Activated naive CD4-positive, alpha-beta T cell (primary cell): ENCODE measurements at regions not wholly inside any gene's neighbourhood (a gene's known extent, or its start where the extent isn't known, plus 50 kb on each side); places are given as distances from the start of the nearest gene placed in this dataset.

Experiments used
- DNase-seq, 4 experiments: peaks; one replicate each; lab custom pipeline; 2025; lab: John Stamatoyannopoulos, UW

DNA sequence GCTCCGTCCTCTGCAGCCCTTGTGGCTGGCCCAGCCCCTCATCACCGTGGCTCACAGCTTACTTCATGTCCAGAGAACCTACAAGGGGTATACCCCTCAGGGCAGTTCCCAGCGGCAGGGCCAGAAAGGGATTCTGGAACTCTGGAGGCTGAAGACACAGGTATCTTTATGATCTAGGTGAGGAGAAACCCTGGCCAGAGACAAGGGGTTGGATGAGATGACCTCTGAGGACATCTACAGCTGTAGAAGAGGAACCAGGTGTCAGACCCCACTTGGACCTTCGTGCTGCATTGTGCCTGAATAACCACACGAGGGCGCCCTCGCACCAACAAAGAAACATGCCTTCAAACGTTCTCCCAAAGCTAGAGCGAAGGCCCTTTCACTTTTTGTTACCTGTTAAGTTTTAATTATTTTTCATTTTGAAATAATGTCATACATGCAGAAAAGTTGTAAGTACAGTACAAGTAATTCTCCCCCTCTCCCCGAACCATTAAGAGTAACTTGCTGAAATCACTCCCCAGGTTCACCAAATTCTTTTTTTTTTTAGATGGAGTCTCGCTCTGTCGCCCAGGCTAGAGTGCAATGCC is 118.7 kb upstream of the SMAD3 start:
- peak; percentile 27 to 60 (median 43) for DNase-seq

DNA sequence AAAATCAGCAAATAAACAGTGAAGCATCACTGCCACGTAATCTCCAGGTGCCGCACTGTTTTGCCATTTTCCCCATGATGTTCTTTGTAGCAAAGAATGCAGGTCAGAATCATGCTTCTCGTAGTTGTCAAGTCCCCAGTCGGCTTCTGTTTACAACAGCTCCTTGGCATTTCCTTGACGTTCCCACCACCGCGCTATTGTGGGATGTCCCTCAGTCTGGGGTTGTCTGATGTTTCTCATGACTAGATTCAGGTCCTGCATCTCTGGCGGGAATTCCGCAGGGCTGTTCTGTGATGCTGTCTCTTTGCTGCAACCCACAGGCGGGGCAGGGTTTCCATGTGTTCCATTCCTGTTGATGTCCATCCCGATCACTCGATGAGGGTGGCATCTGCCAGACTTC is 117.9 kb upstream of the SMAD3 start:
- no peak for DNase-seq

GRCh38 chr15:66948294-66948693 is 117.1 kb upstream of the SMAD3 start:
- DNase-seq, result no peak

DNA sequence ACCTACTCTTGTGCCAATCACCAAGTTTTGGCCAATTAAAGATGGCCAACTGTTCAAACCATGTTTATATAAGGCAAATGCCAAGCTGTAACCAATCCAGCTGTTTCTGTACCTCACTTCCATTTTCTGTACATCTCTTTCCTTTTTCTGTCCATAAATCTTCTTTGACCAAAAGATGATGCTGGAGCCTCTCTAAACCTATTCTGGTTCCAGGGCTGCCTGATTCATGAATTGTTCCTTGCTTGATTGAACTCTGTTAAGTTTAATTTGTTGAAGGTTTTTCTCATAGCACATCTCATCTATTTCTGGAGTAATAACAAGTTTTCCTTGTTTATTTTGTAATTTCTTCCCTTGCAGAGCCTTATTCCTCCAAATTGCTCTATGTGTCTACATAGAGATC is 115.3 kb upstream of the SMAD3 start:
- DNase-seq, result no peak

- no peak for DNase-seq
Observed at GRCh38 chr15:66951531-66952320, 113.7 kb upstream of the SMAD3 start.

DNA sequence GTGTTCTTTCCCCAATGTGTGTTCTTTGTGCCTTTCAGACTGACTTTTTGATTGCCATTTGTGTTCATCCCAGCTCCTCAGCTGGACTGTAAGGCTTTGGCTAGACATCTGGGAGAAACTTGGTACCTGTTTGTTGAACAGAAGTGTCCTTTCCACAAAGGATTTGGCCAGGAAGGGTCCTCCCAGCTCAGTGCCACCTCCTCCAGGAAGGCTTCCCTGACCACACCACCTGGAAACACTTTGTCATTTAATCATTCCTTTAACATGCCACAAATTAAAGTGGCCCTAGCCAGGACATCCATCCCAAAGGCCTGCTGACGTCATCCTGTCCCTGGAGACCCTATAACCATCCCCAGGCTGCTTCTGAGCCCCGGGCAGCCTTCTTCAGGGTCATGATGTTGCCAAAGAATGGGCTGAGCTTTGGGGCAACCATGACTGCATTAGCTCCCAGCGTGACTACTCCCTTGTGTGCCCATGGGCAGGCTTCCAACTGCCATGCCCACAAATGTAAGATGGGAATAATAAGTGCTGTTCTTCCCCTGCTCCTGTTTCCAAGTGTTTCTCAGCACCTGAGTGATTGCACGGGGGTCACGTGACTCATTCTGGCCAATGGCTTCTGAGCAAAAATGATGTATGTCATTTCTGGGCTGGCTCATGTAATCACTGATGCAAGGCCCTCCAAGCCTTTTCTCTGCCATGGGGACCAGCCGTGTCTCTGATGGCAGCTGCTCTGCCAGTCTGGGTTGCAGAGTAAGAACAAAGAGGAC is 112.5 kb upstream of the SMAD3 start:
- DNase-seq, result no peak

DNA sequence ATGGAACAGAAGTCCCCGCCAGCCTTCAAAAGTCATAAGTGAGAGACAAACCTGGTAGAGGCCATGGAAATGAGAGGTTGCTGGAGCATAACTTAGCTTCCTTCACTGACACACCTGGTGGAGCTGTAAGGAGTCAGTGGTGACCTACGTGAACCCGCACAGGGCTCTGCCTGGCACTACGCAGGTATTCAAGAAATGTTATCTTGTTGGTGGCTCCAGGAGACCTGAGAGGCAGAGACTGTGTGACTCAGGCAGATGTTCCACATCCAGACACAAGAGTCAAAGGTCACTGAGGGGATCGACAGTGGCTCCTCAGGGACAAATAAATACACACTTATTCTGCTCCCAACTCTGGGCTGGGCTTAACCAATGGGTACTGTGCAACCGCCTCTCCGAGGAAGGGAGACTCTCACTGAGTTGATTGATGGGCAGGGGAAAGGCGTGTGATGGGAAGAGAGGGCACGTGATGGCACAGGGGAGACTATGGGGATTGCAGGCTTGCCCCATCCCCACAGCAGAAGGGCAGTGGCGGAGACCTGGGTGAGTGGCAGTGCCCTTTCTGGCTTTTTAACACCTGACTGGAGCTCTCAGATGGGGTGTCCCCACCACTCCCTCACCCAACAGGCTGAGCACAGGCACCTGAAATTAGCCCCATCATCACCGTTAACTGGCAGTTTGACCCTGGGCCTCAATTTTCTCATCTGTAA is 111.7 kb upstream of the SMAD3 start:
- DNase-seq, result no peak

DNA sequence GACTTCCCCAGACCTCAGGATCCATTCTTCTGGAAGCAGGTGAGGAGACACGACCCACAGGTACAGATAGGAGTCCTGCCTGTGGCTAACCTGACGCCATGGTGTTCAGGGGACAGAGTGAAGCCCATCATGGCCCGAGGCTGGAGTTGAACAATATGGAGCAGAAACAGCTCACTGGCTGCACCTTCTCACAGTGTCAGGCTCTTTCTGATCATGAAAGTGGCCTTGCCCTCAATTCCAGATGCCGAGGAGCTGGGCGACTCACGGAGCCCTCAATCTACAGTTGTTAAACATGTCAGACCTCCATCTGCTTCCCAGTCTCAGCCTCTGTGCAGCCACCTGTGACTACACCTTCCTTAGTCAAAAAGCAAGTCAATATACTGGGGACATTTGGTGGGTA is 110.8 kb upstream of the SMAD3 start:
- no peak for DNase-seq

DNA sequence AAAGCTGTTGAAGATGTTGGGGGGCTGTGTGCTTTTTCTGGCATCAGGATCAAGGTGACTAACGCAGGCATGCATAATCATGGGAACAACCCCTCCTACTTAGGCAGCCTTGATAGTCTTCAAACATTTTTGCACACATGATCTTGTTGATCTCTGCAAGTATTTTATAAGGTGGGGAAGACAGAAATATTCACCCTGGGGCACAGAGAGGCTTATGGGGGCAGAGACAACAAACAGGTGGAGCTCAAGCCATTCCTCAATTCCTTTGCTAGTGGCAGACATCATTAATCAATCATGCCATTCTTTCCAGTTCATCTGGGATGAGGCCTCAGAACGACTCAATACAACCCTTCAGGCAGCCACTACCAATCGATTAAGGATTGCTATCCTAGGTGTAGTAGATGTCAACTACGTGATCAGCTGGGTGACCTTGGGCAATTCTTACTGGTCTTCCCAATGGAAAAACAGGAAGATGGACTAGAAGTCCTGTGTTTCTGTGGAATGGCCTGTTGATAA is 110.3 kb upstream of the SMAD3 start:
- no peak for DNase-seq

DNA sequence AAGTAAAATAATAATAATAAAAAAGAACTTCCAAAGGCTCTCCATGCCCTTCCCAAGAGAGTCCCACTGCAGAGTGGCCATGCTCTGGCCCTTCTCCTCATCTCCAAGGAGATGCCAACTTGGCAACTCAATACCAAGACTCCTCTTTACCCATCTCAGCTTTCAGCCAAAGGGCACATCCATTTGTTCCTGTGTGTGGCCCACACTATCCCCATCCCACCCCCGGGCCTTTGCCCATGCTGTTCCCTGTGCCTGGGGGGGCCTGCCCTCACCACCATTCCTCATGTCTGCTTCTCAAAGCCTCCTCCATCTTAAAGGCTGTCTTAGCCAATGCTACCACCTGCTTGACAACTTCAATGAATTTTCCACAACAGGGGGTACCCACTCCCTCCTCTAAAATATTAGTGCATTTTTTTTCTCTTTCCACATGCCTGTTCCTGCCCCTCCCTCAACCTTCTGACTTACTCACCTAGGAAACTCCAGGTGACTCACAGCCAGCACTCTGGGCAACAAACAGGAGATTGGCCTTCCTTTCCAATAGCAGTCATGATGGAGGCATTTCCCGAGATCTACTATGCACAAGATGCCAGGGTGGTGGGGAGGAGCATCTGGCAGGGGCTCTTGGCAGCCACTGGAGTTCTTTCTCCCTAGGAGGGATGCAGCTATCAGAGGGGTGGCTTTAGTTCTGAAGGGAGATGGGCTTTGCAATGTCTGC is 109.4 kb upstream of the SMAD3 start:
- DNase-seq, result no peak

DNA sequence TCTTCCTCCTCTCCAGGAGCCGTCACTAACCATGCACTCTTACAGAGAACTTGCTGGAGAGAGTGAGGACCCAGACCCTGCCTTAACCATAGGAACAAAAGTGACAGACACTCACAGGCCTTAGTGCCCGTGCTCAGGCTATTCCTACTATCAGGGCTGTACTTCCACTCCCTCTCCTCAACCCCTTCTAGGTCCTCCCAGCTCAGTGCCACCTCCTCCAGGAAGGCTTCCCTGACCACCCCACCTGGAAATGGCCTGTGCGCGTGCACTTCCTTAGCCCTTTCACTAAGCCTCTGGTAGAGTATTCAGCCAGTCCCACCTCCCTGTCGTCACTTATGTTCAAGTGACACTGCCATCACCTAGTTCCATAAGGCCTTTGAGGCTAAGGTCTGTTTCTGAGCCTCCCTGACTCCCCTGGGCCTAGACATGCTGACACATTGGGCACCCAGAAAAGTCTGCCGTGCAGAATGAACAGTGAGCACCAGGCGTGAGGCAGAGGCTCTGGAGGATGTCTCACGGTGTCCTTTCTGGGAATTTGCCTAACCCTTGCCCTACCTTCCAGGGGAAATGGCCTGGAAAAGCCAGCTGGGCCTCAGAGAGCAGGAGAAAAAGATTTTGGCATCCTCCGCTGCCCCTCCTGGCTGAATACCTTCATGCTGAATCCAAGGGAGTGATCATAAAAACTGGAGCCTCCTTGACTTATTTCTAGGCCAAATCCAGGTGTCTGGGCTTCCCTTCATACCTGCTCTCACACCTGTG is 108.6 kb upstream of the SMAD3 start:
- DNase-seq, result no peak

DNA sequence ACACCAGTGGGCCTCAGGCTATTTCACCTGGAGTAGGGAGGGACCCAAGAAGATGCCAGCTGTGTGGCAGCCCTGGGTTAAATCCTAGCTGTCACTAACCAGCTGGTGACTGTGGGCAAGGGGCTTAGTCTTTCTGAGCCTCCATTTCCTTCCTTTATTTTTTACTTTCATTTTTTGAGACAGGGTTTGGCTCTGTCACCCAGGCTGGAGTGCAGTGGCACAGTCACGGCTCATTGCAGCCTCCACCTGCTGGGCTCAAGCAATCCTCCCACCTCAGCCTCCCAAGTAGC is 108.0 kb upstream of the SMAD3 start:
- no peak for DNase-seq

GRCh38 chr15:66959066-66959465 is 106.3 kb upstream of the SMAD3 start:
- DNase-seq, result no peak

DNA sequence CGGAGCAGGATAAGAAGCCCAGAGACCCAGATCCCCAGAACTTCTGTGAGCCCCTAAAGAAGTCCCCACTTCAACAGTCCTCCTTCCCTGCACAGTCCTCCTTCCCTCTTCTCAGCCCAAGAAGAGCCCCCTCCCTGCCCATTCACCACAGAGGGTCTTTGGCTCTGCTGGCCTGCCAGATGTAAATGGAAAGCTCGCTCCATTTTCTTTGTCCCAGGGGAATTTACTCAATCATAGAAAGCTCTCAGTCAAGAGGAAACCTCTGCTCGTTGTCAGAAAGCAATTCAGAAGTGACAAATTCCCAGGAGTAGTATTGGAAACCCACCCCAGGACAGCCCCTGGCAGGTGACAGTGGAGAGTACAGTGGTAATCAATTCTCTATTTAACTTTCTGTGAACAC is 105.5 kb upstream of the SMAD3 start:
- DNase-seq, result no peak

DNA sequence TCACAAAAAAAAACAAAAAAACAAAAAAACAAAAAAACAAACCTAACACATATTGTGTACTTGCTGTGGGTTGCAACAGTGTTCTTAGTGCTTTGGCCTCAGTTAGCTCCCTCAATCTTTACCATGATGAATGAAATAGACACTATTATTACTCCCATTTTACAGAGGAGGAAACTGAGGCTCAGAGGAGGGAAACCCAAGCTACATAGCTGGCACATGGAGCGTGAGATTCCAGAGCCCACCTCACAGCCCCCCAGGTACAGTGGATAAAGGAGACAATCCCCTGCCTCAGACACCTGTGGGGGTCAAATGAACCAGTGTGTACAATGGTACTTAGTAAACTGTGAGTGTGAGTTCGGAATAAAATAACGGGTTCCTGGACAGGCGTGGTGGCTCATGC is 104.9 kb upstream of the SMAD3 start:
- DNase-seq, result no peak

GRCh38 chr15:66961407-66961884 is 104.0 kb upstream of the SMAD3 start:
- DNase-seq, result no peak

DNA sequence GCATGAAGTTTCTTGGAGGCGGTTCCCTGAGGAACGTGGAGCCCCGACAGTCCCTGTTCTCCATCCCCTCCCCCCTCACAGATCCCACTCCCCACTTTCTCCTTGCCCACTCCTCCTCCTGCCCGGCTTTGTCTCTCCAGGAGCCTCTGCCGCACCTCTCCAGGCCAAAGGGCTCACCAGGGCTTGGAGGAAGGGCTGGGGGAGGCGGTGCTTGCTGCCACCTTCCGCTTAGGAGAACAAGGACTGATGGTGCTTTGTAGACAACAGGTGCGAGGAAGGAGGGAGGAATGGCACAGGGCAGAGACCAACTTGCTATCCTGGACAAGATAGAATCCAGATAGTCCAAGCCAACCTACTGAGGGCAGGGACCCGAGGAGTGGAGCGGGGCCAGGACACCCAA is 103.5 kb upstream of the SMAD3 start:
- DNase-seq, result no peak

DNA sequence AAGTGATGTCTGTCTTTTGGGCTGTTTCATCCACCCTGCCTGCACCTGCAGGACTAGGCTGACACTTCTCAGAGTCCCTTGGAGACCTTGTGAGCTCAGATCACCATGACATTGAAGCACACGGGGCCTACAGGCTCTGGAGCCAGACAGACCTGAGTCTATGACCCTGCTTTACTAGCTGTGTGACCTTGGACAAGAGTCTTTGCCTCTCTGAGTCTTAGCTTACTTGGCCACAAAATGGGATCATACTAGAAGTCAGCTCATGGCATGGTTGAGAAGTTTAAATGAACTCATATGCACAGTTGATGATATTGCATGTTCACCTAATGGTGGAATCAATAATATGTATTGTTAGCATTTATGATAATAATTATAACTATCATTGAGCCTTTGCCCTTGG is 102.9 kb upstream of the SMAD3 start:
- no peak for DNase-seq

DNA sequence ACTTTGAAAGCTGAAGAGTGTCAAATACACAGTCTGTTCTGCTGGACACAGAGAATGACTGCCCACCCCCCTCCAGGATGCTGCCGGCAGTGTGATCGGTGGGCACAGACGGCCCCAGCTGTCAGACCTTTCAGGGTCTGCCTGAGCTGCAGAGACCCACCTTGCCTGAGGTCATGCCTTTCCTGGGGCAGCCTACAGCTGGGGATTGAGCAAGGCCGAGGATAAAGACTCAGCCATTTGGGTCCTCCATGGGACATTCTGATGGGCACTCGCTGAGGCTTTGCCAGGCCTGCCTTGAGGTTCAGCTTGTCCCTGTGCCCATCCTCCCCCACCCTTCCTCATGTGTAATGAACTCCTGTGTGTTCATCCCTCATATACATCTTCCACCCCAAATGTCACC is 102.3 kb upstream of the SMAD3 start:
- DNase-seq, result no peak

DNA sequence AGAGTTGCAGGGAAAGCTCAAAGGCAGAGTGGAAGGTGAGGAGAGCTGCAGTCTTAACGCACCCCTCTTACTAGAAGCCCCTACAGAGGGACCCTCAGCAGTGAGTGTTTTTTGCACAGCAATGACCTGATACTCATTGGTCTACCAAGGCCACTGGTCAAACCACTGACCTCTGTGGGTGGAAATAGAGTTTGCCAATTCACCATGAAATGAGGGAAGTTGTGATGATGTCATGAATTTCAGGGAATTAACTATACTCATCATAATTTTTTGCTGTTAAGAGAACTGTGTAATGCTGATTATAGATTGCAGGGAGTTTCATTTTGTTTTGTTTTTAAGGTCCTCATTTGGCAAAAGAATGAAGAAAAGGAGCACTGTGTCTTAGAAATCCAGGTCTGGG is 101.7 kb upstream of the SMAD3 start:
- no peak for DNase-seq

GRCh38 chr15:66964111-66964738 is 101.2 kb upstream of the SMAD3 start:
- no peak for DNase-seq
